A172 (cell line): ENCODE measurements at regions not wholly inside any gene's neighbourhood (a gene's known extent, or its start where the extent isn't known, plus 50 kb on each side); places are given as distances from the start of the nearest gene placed in this dataset.

Experiments used
- DNase-seq: peaks from one replicate; pipeline ENCODE4 v3.0.0-alpha.2; 2015; ENCODE audit warnings: low spot score

GRCh38 chr2:106978647-106979046 is 92.7 kb upstream of the ST6GAL2 start:
- no peak for DNase-seq

GRCh38 chr2:106981491-106981890 is 95.5 kb upstream of the ST6GAL2 start:
- DNase-seq, result no peak

GRCh38 chr2:106982350-106982749 is 96.4 kb upstream of the ST6GAL2 start:
- DNase-seq, result no peak

GRCh38 chr2:106983305-106983704 is 97.3 kb upstream of the ST6GAL2 start:
- DNase-seq, result no peak

GRCh38 chr2:106988361-106988760 is 102.4 kb upstream of the ST6GAL2 start:
- no peak for DNase-seq

GRCh38 chr2:106990297-106990696 is 104.3 kb upstream of the ST6GAL2 start:
- DNase-seq, result no peak

GRCh38 chr2:106991866-106992265 is 105.9 kb upstream of the ST6GAL2 start:
- DNase-seq, result no peak

GRCh38 chr2:106995556-106995955 is 109.6 kb upstream of the ST6GAL2 start:
- no peak for DNase-seq

GRCh38 chr2:106996171-106996769 is 110.3 kb upstream of the ST6GAL2 start:
- no peak for DNase-seq

- no peak for DNase-seq
These were observed 111.2 kb upstream of the ST6GAL2 start for GRCh38 chr2:106997204-106997603.

GRCh38 chr2:107001062-107001461 is 115.1 kb upstream of the ST6GAL2 start:
- no peak for DNase-seq

- DNase-seq, result no peak
These were observed 115.6 kb upstream of the ST6GAL2 start for GRCh38 chr2:107001551-107001950.

GRCh38 chr2:107001964-107002696 is 116.2 kb upstream of the ST6GAL2 start:
- no peak for DNase-seq

- DNase-seq, result no peak
These were observed 116.8 kb upstream of the ST6GAL2 start for GRCh38 chr2:107002735-107003134.

- DNase-seq, result no peak
These were observed 119.9 kb upstream of the ST6GAL2 start for GRCh38 chr2:107005853-107006252.

- no peak for DNase-seq
These were observed 120.9 kb upstream of the ST6GAL2 start for GRCh38 chr2:107006836-107007235.

- no peak for DNase-seq
These were observed 122.0 kb upstream of the ST6GAL2 start for GRCh38 chr2:107007927-107008326.

- no peak for DNase-seq
These were observed 122.9 kb upstream of the ST6GAL2 start for GRCh38 chr2:107008843-107009242.

- no peak for DNase-seq
These were observed 123.3 kb upstream of the ST6GAL2 start for GRCh38 chr2:107009275-107009674.

- DNase-seq, result no peak
These were observed 126.8 kb upstream of the ST6GAL2 start for GRCh38 chr2:107012714-107013306.

GRCh38 chr2:107013884-107014283 is 127.9 kb upstream of the ST6GAL2 start:
- DNase-seq, result no peak

GRCh38 chr2:107018366-107018765 is 132.4 kb upstream of the ST6GAL2 start:
- DNase-seq, result no peak

GRCh38 chr2:107020392-107020791 is 134.4 kb upstream of the ST6GAL2 start:
- no peak for DNase-seq
